NCI-H748 (cell line): ENCODE measurements at regions not wholly inside any gene's neighbourhood (a gene's known extent, or its start where the extent isn't known, plus 50 kb on each side); places are given as distances from the start of the nearest gene placed in this dataset.

Source experiments
- DNase-seq: peaks from one replicate; lab custom pipeline; 2025; ENCODE audit not compliant: unreplicated experiment; lab: John Stamatoyannopoulos, UW

GRCh38 chr20:39943336-39943735, 745.7 kb downstream of the MAFB start:
- DNase-seq, result no peak

DNA sequence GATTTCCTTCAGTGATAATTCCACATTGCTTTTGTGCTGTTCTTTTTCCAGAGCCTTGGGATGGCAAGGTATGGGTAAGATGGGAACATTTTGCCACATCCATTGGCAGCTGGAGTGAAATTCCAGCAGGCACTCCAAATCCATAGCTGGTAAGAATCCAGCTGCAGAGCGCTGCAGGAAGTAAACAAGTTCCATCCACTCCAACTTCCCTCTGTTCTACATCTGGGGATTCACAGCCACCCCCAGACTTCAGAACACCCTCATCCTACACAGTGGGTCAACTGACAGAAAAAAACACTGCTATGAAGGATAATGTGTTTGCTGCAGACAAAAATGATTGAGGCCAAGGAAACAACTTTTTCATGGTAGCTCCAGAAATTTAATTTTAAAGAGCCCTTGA, 747.8 kb downstream of the MAFB start:
- DNase-seq, result no peak

- no peak for DNase-seq
Observed at GRCh38 chr20:39939241-39939865, 749.7 kb downstream of the MAFB start.

- DNase-seq, result no peak
Observed at GRCh38 chr20:39936401-39936800, 752.6 kb downstream of the MAFB start.

GRCh38 chr20:39935901-39936300, 753.1 kb downstream of the MAFB start:
- DNase-seq, result no peak

GRCh38 chr20:39916236-39916765, 772.7 kb downstream of the MAFB start:
- no peak for DNase-seq

DNA sequence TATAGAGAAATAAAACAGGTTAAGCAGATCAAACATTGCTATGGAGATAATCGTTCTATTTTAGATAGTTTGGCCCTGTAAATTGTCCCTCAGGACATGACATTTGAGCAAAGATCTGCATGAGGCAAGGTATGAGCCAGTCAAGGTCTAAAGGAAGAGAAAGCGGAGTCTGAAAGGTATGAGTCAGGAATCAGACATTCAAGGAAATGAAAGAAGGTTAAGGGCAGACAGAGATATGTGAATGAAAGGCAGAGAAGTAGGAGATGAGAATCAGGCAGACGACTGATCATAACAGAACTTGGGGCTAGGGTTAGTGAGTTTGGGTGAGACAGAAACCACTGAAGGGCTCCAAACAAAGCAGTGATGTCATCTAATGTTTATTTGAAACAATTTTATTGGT, 775.8 kb downstream of the MAFB start:
- DNase-seq, result no peak

GRCh38 chr20:39911497-39911896, 777.5 kb downstream of the MAFB start:
- DNase-seq, result no peak

GRCh38 chr20:39910536-39910935, 778.5 kb downstream of the MAFB start:
- no peak for DNase-seq

GRCh38 chr20:39909447-39909846, 779.6 kb downstream of the MAFB start:
- no peak for DNase-seq

- no peak for DNase-seq
Observed at GRCh38 chr20:39904476-39905112, 784.4 kb downstream of the MAFB start.

DNA sequence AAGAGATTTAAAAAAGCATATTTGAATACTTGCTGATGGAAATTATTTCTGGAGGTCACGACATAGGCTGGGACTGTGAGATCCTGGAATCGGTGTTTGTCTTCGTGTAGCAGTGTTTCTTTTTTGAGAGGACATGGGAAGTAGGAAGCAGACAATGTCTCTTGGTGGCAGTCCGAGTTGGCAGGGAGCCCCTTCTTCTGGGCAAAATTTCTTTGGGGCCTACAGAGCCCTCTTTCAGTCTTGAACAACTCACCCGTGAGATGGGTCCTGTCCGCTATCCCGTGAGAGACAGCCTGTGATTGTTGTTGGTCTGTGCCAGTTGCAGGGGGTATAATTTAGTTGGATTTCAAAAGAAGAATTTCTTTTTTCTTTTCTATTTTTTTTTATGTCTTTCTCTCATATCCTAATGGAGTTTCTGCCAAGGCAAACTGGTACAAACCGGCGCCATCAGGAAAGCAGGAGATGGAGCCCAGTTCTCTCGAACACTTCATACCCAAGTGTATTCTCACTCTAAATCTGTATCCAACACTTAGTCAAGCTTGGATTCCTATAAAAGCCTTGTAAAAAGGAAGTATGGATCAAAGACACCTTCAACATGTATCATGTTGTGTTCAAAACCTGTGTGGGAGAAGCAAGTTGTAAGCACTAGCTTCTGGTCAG, 785.1 kb downstream of the MAFB start:
- DNase-seq, result no peak

DNA sequence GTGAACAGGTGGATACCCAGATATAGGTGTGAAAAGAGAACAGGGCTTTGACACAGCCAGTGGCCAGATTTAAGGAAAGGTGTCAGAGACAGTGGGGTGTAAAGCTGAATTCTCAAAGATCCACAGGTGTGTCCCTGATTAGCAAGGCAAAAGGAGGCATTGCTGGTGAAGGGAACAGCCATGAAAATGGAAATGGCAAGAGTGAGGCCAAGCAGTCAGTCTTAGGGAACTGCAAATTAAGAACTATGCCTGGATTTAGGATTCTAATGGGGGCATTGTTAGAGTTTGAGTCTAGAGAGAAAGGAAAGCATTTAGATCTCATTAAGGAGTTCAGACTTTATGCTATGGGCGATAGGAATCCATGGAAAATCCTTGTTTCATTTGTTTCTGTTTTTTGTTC, 789.2 kb downstream of the MAFB start:
- no peak for DNase-seq

DNA sequence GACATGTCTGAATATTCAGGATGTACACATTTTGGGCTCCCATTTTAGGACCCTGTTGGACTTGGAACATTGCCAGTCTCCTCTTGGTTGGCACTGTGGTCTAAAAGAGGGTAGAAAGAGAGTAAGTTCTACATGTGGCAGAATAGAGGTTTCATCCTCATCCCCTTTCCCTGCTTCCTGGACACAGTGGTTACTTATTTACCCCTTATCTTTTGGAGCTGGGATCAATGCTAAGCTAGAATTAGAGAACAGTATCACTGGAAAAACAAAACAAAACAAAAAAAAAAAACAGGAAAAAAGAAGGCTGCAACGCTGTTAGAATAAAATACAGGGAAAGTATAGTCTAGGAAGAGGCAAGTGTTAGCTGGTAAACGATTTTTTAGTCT, 790.6 kb downstream of the MAFB start:
- DNase-seq, result no peak

GRCh38 chr20:39897781-39898466, 791.1 kb downstream of the MAFB start:
- no peak for DNase-seq

GRCh38 chr20:39897058-39897457, 792.0 kb downstream of the MAFB start:
- DNase-seq, result no peak

DNA sequence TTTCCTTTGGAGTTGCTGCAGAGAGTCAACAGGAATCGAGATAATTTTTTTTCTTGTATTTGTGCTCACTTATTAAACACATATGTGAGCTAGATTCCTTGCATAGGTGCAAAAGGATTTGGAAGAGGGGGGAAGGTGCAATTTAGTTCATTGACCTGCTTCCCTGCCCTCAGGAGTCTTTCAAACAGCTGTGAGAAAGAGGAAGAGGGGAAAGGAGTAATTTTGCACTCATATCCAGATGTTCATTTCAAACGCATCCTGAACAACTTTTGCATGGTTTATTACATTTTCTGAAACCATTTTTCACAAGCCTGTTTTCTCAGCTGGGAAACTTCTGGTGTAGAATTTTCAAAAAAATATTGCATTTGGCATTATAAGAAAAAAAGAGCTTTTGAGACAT, 795.0 kb downstream of the MAFB start:
- no peak for DNase-seq

- no peak for DNase-seq
Observed at GRCh38 chr20:39893003-39893685, 795.9 kb downstream of the MAFB start.

- DNase-seq, result no peak
Observed at GRCh38 chr20:39890697-39891096, 798.3 kb downstream of the MAFB start.

GRCh38 chr20:39888310-39888709, 800.7 kb downstream of the MAFB start:
- no peak for DNase-seq

- no peak for DNase-seq
Observed at GRCh38 chr20:39886650-39887190, 802.3 kb downstream of the MAFB start.
